Lung (tissue), 11 donors: ENCODE measurements at regions not wholly inside any gene's neighbourhood (a gene's known extent, or its start where the extent isn't known, plus 50 kb on each side); places are given as distances from the start of the nearest gene placed in this dataset.

Source experiments
- ATAC-seq: fragments of 200-7000 bp; cut with Tn5 transposase; one replicate; pipeline ENCODE4 v1.9.1; 2020; ENCODE audit warnings: moderate number of reproducible peaks; ENCODE audit not compliant: insufficient read depth, low FRiP score
- DNase-seq, 3 donors: peaks; one replicate each; pipeline ENCODE4 v3.0.0-alpha.2; 2013 to 2017
- H3K27ac ChIP-seq, 2 donors: one replicate each; pipeline ENCODE4 v1.5.1; 2013; ENCODE audit warnings: mild to moderate bottlenecking in 2 of 2, moderate library complexity in 2 of 2, control low read depth in 1 of 2, inconsistent platforms in 1 of 2, low read depth in 1 of 2, low read length in 1 of 2
- H3K27me3 ChIP-seq, 3 donors: one replicate each; pipeline ENCODE4 v1.5.1; 2013; ENCODE audit warnings: low read length in 2 of 3; ENCODE audit not compliant: control insufficient read depth in 3 of 3, insufficient read depth in 3 of 3
- H3K36me3 ChIP-seq, 4 donors: one replicate each; pipeline ENCODE4 v1.5.1; 2013; ENCODE audit warnings: low read length in 4 of 4, mild to moderate bottlenecking in 1 of 4, moderate library complexity in 1 of 4; ENCODE audit not compliant: control insufficient read depth in 4 of 4, insufficient read depth in 4 of 4
- H3K4me1 ChIP-seq, 5 donors: one replicate each; pipeline ENCODE4 v1.5.1; 2013; ENCODE audit warnings: low read length in 5 of 5, mild to moderate bottlenecking in 2 of 5, moderate library complexity in 1 of 5; ENCODE audit not compliant: control insufficient read depth in 5 of 5, insufficient read depth in 5 of 5
- H3K4me3 ChIP-seq: one replicate; pipeline ENCODE4 v1.5.1; 2013; ENCODE audit warnings: mild to moderate bottlenecking, control low read depth, moderate library complexity
- H3K9ac ChIP-seq, 2 donors: one replicate each; pipeline ENCODE4 v1.5.1; 2013; ENCODE audit warnings: low read length in 2 of 2, control low read depth in 1 of 2; ENCODE audit not compliant: insufficient read depth in 1 of 2
- H3K9me3 ChIP-seq, 4 donors: one replicate each; pipeline ENCODE4 v1.5.1; 2013; ENCODE audit warnings: low read length in 3 of 4, mild to moderate bottlenecking in 1 of 4, moderate library complexity in 1 of 4; ENCODE audit not compliant: control insufficient read depth in 4 of 4, insufficient read depth in 3 of 4
- CTCF ChIP-seq: IDR thresholded peaks from 2 replicates; pipeline ENCODE4 v1.5.1; 2012; ENCODE audit warnings: mild to moderate bottlenecking; ENCODE audit errors: control extremely low read depth, extremely low read depth
- WGBS, 2 donors: extraction: QIAGEN DNeasy Blood & Tissue Kit; methylation state at CpG; one replicate each; pipeline ENCODE4 v1.1.7; 2013; 5-methylcytosine and 5-hydroxymethylcytosine counted together
- donor health status: control.
- donor health status: control.
- donor health status: Bipolar disorder and iron deficiency.
- donor health status: healthy.
- donor health status: DM: yes; HTN: yes; CAD: no.

GRCh38 chr5:2594701-2595100 is 156.8 kb downstream of the IRX2 start:
- DNase-seq (no peak), ATAC-seq (no peak)
- Histone ChIP-seq H3K4me3 (no peak overlapping the region), H3K27ac (no peak overlapping the region), H3K36me3 (no peaks in the 10 kb centered on the region), H3K9me3 (peaks cover 0 to 7% (median 0%) of the 10 kb centered on the region in 4 donors), H3K4me1 (no peaks in the 10 kb centered on the region), H3K27me3 (peaks cover 0 to 2% (median 0%) of the 10 kb centered on the region in 3 donors), H3K9ac (no peak overlapping the region)
- WGBS, 2 donors, result 95 to 100% methylated on average over 1 of the region's 1 CpG
- TF ChIP-seq CTCF, result no peak

GRCh38 chr5:2592766-2593165 is 158.7 kb downstream of the IRX2 start:
- Histone ChIP-seq H3K9me3 (peaks cover 0 to 7% (median 0%) of the 10 kb centered on the region in 4 donors), H3K4me3 (no peak overlapping the region), H3K9ac (no peak overlapping the region), H3K36me3 (no peaks in the 10 kb centered on the region), H3K27me3 (peaks cover 0 to 2% (median 0%) of the 10 kb centered on the region in 3 donors), H3K4me1 (no peaks in the 10 kb centered on the region), H3K27ac (no peak overlapping the region)
- no peak for ATAC-seq
- no peak for DNase-seq
- no peak for TF ChIP-seq CTCF
- WGBS, 2 donors, result 79 to 80% methylated on average over 10 of the region's 10 CpGs

- peaks cover 0 to 11% (median 0%) of the 10 kb centered on the region in 4 donors for H3K9me3 ChIP-seq
- H3K36me3 ChIP-seq, result no peaks in the 10 kb centered on the region
- ATAC-seq (no peak), DNase-seq (no peak)
- H3K9ac ChIP-seq, result no peak overlapping the region
- peaks cover 0 to 2% (median 0%) of the 10 kb centered on the region in 3 donors for H3K27me3 ChIP-seq
- no peaks in the 10 kb centered on the region for H3K4me1 ChIP-seq
- H3K27ac ChIP-seq, result no peak overlapping the region
- no peak overlapping the region for H3K4me3 ChIP-seq
- WGBS, 2 donors, result 62 to 64% methylated on average over 19 of the region's 19 CpGs
- TF ChIP-seq CTCF, result no peak
These were observed 159.6 kb downstream of the IRX2 start for GRCh38 chr5:2591777-2592453.
